ENCODE measurements at regions not wholly inside any gene's neighbourhood (a gene's known extent, or its start where the extent isn't known, plus 50 kb on each side); places are given as distances from the start of the nearest gene placed in this dataset.

- Histone ChIP-seq H3K4me2 (ENCODE audit: low read depth, low read length, poor library complexity, severe bottlenecking) (no peak overlapping the region), H3K9me3 (ENCODE audit: insufficient read depth, low read depth, low read length) (no peaks in the 10 kb centered on the region), H3K4me1 (ENCODE audit: insufficient read depth, low read length, poor library complexity, severe bottlenecking) (no peaks in the 10 kb centered on the region), H3F3A (ENCODE audit: low read depth) (no peaks in the 10 kb centered on the region), H2AFZ (ENCODE audit: low read length) (no peak overlapping the region), H3K9me2 (replicated peaks; ENCODE audit: low read depth, low read length) (no peaks in the 10 kb centered on the region), H3K27me3 (ENCODE audit: insufficient read depth, low read length, poor library complexity, severe bottlenecking) (no peaks in the 10 kb centered on the region), H3K9ac (ENCODE audit: low read depth, low read length, poor library complexity, severe bottlenecking) (no peak overlapping the region), H4K20me1 (ENCODE audit: insufficient read depth, low read length, poor library complexity, severe bottlenecking) (no peaks in the 10 kb centered on the region), H3K79me2 (ENCODE audit: insufficient read depth, low read length) (no peaks in the 10 kb centered on the region), H3K36me3 (ENCODE audit: insufficient read depth, low read length) (no peaks in the 10 kb centered on the region), H3K4me3 (ENCODE audit: low read length, poor library complexity, severe bottlenecking) (no peak overlapping the region)
- no peak for TF ChIP-seq CTCF (conservative IDR thresholded peaks at IDR 0.05; ENCODE audit: low read length)
- TF ChIP-seq EZH2phosphoT487 (IDR thresholded peaks at IDR 0.05; ENCODE audit: borderline replicate concordance): no peak
Observed at GRCh38 chr5:144812763-144813162, 642.1 kb downstream of the KCTD16 start.

GRCh38 chr5:144800169-144800568, 629.5 kb downstream of the KCTD16 start:
- Histone ChIP-seq H3K36me3 (ENCODE audit: insufficient read depth, low read length) (no peaks in the 10 kb centered on the region), H3K4me1 (ENCODE audit: insufficient read depth, low read length, poor library complexity, severe bottlenecking) (no peaks in the 10 kb centered on the region), H3K4me3 (ENCODE audit: low read length, poor library complexity, severe bottlenecking) (no peak overlapping the region), H4K20me1 (ENCODE audit: insufficient read depth, low read length, poor library complexity, severe bottlenecking) (no peaks in the 10 kb centered on the region), H2AFZ (ENCODE audit: low read length) (no peak overlapping the region), H3K9me2 (replicated peaks; ENCODE audit: low read depth, low read length) (no peaks in the 10 kb centered on the region), H3K9ac (ENCODE audit: low read depth, low read length, poor library complexity, severe bottlenecking) (no peak overlapping the region), H3K79me2 (ENCODE audit: insufficient read depth, low read length) (no peaks in the 10 kb centered on the region), H3K27me3 (ENCODE audit: insufficient read depth, low read length, poor library complexity, severe bottlenecking) (no peaks in the 10 kb centered on the region), H3F3A (ENCODE audit: low read depth) (no peaks in the 10 kb centered on the region), H3K9me3 (ENCODE audit: insufficient read depth, low read depth, low read length) (no peaks in the 10 kb centered on the region), H3K4me2 (ENCODE audit: low read depth, low read length, poor library complexity, severe bottlenecking) (no peak overlapping the region)
- TF ChIP-seq EZH2phosphoT487 (IDR thresholded peaks at IDR 0.05; ENCODE audit: borderline replicate concordance) (no peak), CTCF (conservative IDR thresholded peaks at IDR 0.05; ENCODE audit: low read length) (no peak)

GRCh38 chr5:144798595-144798994, 627.9 kb downstream of the KCTD16 start:
- Histone ChIP-seq H3F3A (ENCODE audit: low read depth) (no peaks in the 10 kb centered on the region), H3K4me2 (ENCODE audit: low read depth, low read length, poor library complexity, severe bottlenecking) (no peak overlapping the region), H2AFZ (ENCODE audit: low read length) (no peak overlapping the region), H3K4me3 (ENCODE audit: low read length, poor library complexity, severe bottlenecking) (no peak overlapping the region), H3K27me3 (ENCODE audit: insufficient read depth, low read length, poor library complexity, severe bottlenecking) (no peaks in the 10 kb centered on the region), H3K9me2 (replicated peaks; ENCODE audit: low read depth, low read length) (no peaks in the 10 kb centered on the region), H3K9ac (ENCODE audit: low read depth, low read length, poor library complexity, severe bottlenecking) (no peak overlapping the region), H3K4me1 (ENCODE audit: insufficient read depth, low read length, poor library complexity, severe bottlenecking) (no peaks in the 10 kb centered on the region), H4K20me1 (ENCODE audit: insufficient read depth, low read length, poor library complexity, severe bottlenecking) (no peaks in the 10 kb centered on the region), H3K9me3 (ENCODE audit: insufficient read depth, low read depth, low read length) (no peaks in the 10 kb centered on the region), H3K79me2 (ENCODE audit: insufficient read depth, low read length) (no peaks in the 10 kb centered on the region), H3K36me3 (ENCODE audit: insufficient read depth, low read length) (no peaks in the 10 kb centered on the region)
- TF ChIP-seq CTCF (conservative IDR thresholded peaks at IDR 0.05; ENCODE audit: low read length): no peak
- TF ChIP-seq EZH2phosphoT487 (IDR thresholded peaks at IDR 0.05; ENCODE audit: borderline replicate concordance): no peak
